IPS-18a (cell line): ENCODE measurements at regions not wholly inside any gene's neighbourhood (a gene's known extent, or its start where the extent isn't known, plus 50 kb on each side); places are given as distances from the start of the nearest gene placed in this dataset.

Experiments used
- H3K27ac ChIP-seq: one replicate; pipeline ENCODE4 v1.5.1; 2013; ENCODE audit warnings: low read length
- H3K27me3 ChIP-seq: one replicate; pipeline ENCODE4 v1.6.1; 2013; ENCODE audit warnings: mild to moderate bottlenecking, low read length; ENCODE audit not compliant: control insufficient read depth, insufficient read depth
- H3K36me3 ChIP-seq: one replicate; pipeline ENCODE4 v1.6.1; 2013; ENCODE audit warnings: low read depth, low read length; ENCODE audit not compliant: control insufficient read depth
- H3K4me1 ChIP-seq: one replicate; pipeline ENCODE4 v1.6.1; 2013; ENCODE audit warnings: low read depth, low read length; ENCODE audit not compliant: control insufficient read depth
- H3K4me3 ChIP-seq: one replicate; pipeline ENCODE4 v1.5.1; 2013; ENCODE audit warnings: low read length
- H3K9ac ChIP-seq: one replicate; pipeline ENCODE4 v1.6.1; 2013; ENCODE audit warnings: mild to moderate bottlenecking, low read length, moderate library complexity
- H3K9me3 ChIP-seq: one replicate; pipeline ENCODE4 v1.6.1; 2013; ENCODE audit warnings: low read depth, low read length; ENCODE audit not compliant: control insufficient read depth

DNA sequence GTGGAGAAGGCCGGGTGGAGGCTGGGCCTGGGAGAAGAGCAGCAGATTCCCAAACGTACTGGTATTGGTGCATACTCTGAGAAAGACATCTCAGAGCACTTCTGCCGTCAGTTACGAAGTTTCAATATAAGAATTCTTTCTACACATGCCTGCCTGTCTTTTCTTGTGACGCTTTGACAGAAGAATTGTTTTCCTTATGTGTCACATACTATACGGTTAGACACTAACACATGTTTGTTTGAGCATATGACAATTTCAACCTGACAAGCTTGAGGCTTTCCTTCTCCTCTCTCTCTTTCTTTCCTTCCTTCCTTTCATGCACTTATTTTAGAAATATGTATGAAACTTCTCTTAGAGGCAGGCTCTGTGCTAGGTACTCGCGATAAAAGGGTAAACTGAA, 360.0 kb downstream of the QKI start:
- no peak overlapping the region for H3K27ac ChIP-seq
- no peaks in the 10 kb centered on the region for H3K4me1 ChIP-seq
- H3K9me3 ChIP-seq: no peaks in the 10 kb centered on the region
- no peaks in the 10 kb centered on the region for H3K27me3 ChIP-seq
- H3K9ac ChIP-seq: no peak overlapping the region
- H3K36me3 ChIP-seq: no peaks in the 10 kb centered on the region
- no peak overlapping the region for H3K4me3 ChIP-seq

GRCh38 chr6:163773646-163774045, 359.1 kb downstream of the QKI start:
- Histone ChIP-seq H3K9ac (no peak overlapping the region), H3K9me3 (no peaks in the 10 kb centered on the region), H3K27me3 (no peaks in the 10 kb centered on the region), H3K4me3 (no peak overlapping the region), H3K27ac (no peak overlapping the region), H3K36me3 (no peaks in the 10 kb centered on the region), H3K4me1 (no peaks in the 10 kb centered on the region)

DNA sequence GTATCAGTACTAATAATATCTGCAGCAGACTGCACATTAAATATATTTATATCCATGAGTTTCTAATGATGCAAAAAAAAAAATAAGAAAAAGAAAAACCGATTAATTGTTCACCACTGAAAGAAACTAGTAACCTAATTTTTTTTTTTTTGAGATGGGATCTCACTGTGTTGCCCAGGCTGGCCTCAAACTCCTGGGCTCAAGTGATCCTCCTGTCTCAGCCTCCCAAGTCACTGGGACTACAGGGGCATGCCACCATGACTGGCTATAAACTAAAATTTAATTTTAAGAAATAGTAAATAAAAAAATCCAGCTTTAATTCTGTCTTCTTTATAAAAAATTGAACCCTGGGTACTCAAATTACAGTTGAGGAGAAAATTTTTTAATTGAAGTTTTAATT, 358.2 kb downstream of the QKI start:
- H3K4me3 ChIP-seq: no peak overlapping the region
- no peak overlapping the region for H3K9ac ChIP-seq
- H3K36me3 ChIP-seq: no peaks in the 10 kb centered on the region
- no peaks in the 10 kb centered on the region for H3K4me1 ChIP-seq
- H3K27me3 ChIP-seq: no peaks in the 10 kb centered on the region
- no peak overlapping the region for H3K27ac ChIP-seq
- H3K9me3 ChIP-seq: no peaks in the 10 kb centered on the region

DNA sequence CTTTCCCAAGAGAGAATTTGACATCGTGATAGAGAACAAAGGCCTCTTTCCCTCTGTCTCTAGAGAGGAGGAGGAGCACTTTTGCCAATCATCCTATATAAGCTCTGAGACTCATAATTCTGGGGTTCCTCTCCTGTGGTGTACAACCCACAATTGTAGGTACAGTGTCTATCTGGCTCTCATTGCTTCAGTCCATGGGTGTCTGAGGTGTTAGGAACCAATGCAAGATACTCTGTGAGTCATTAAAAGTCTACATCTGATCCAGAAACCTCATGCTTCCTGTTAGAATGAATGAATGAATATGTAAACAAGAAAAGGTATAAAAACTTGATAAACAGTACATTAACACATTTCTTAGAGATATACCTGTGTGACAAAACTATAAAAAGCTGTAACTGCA, 356.7 kb downstream of the QKI start:
- no peak overlapping the region for H3K27ac ChIP-seq
- H3K4me3 ChIP-seq: no peak overlapping the region
- H3K9ac ChIP-seq: no peak overlapping the region
- H3K27me3 ChIP-seq: no peaks in the 10 kb centered on the region
- H3K9me3 ChIP-seq: no peaks in the 10 kb centered on the region
- H3K36me3 ChIP-seq: no peaks in the 10 kb centered on the region
- H3K4me1 ChIP-seq: no peaks in the 10 kb centered on the region

DNA sequence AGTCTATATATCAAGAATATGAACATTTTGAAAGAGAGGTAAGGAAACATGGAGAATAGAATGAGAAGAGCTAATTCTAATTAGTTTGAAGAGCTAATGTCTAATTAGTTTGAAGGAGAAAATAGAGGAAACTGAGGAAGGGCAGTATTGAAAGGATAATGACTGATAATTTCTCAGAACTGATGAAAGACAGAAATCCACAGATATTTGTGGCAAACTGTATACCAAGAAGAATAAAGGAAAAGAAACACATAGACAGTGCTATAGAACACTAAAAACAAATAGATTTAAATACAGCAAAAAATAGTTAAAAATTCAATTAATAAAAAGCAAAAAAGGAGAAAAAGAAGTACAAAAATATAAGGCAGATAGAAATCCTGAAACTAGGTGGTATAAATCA, 354.4 kb downstream of the QKI start:
- Histone ChIP-seq H3K27ac (no peak overlapping the region), H3K36me3 (no peaks in the 10 kb centered on the region), H3K4me3 (no peak overlapping the region), H3K27me3 (no peaks in the 10 kb centered on the region), H3K9ac (no peak overlapping the region), H3K4me1 (no peaks in the 10 kb centered on the region), H3K9me3 (no peaks in the 10 kb centered on the region)

GRCh38 chr6:163766936-163767335, 352.4 kb downstream of the QKI start:
- H3K9me3 ChIP-seq: no peaks in the 10 kb centered on the region
- H3K9ac ChIP-seq: no peak overlapping the region
- no peaks in the 10 kb centered on the region for H3K36me3 ChIP-seq
- H3K27me3 ChIP-seq: no peaks in the 10 kb centered on the region
- no peak overlapping the region for H3K27ac ChIP-seq
- no peak overlapping the region for H3K4me3 ChIP-seq
- H3K4me1 ChIP-seq: no peaks in the 10 kb centered on the region

GRCh38 chr6:163765335-163765734, 350.8 kb downstream of the QKI start:
- no peaks in the 10 kb centered on the region for H3K27me3 ChIP-seq
- H3K4me3 ChIP-seq: no peak overlapping the region
- H3K36me3 ChIP-seq: no peaks in the 10 kb centered on the region
- no peaks in the 10 kb centered on the region for H3K9me3 ChIP-seq
- H3K9ac ChIP-seq: no peak overlapping the region
- H3K4me1 ChIP-seq: no peaks in the 10 kb centered on the region
- no peak overlapping the region for H3K27ac ChIP-seq

DNA sequence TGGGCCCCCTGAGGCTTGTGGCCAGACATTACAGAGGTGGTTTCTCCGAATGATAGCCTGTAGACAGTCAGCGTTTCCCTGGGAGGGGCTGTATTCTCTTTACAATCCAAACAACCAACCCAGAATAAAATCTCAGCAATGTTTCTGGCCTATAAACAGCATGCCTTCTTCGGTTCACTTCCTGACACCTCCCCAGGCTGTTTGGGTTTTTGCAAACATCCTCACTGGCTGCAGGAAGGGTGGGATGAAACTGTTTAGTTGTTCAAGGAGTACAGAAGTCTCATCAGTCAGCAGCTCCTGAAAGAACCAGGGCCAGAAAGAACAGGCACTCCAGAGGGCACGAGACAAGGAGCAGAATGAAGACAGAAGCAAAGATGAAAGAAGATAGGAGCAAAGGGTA, 350.0 kb downstream of the QKI start:
- Histone ChIP-seq H3K4me3 (no peak overlapping the region), H3K9ac (no peak overlapping the region), H3K4me1 (no peaks in the 10 kb centered on the region), H3K9me3 (no peaks in the 10 kb centered on the region), H3K36me3 (no peaks in the 10 kb centered on the region), H3K27me3 (no peaks in the 10 kb centered on the region), H3K27ac (no peak overlapping the region)

DNA sequence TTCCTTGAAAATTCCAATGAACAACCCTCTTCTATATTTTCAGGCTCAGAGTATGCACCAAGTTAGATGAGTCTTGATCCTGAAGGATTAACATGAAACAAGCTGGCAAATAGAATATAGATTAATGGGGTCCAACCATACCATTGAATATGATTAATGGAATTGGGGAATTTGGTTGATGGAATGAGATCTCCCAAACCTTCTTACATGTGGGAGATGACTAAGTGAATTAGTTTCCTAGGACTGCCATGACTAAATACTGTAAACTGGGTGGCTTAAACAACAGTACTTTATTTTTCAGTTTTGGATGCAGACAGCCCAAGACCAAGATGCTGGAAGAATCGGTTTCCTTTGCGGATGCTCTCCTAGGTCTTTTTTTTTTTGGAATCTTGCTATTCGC, 347.0 kb downstream of the QKI start:
- Histone ChIP-seq H3K4me3 (no peak overlapping the region), H3K27me3 (no peaks in the 10 kb centered on the region), H3K4me1 (peaks cover 7% of the 10 kb centered on the region), H3K36me3 (no peaks in the 10 kb centered on the region), H3K9me3 (no peaks in the 10 kb centered on the region), H3K27ac (no peak overlapping the region), H3K9ac (no peak overlapping the region)

GRCh38 chr6:163760860-163761259, 346.3 kb downstream of the QKI start:
- no peaks in the 10 kb centered on the region for H3K9me3 ChIP-seq
- H3K4me1 ChIP-seq: peaks cover 7% of the 10 kb centered on the region
- no peak overlapping the region for H3K9ac ChIP-seq
- no peaks in the 10 kb centered on the region for H3K36me3 ChIP-seq
- H3K4me3 ChIP-seq: no peak overlapping the region
- no peaks in the 10 kb centered on the region for H3K27me3 ChIP-seq
- no peak overlapping the region for H3K27ac ChIP-seq

DNA sequence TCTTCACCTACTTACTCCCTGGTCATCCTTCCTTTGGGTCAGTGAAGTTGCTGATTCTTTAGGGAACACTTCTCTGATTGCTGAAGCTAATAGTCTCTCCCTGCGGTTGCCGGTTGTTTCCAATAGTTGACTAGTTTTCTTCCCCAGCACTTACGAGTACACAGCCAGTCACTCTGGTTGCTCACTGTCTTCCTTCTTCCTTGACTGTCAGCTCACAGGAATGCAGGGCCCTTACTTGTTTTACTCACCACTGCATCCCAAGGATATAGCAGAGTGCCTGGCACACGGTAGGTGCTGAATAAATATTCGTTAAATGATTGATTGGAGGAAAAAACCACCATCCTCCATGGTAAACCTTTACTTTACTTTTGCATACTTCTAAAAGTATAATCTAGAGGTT, 345.0 kb downstream of the QKI start:
- Histone ChIP-seq H3K9ac (no peak overlapping the region), H3K27ac (no peak overlapping the region), H3K4me3 (no peak overlapping the region), H3K9me3 (no peaks in the 10 kb centered on the region), H3K27me3 (no peaks in the 10 kb centered on the region), H3K36me3 (no peaks in the 10 kb centered on the region), H3K4me1 (peaks cover 7% of the 10 kb centered on the region)

GRCh38 chr6:163757520-163757919, 343.0 kb downstream of the QKI start:
- Histone ChIP-seq H3K4me1 (peaks cover 7% of the 10 kb centered on the region), H3K9me3 (no peaks in the 10 kb centered on the region), H3K27me3 (no peaks in the 10 kb centered on the region), H3K4me3 (no peak overlapping the region), H3K27ac (no peak overlapping the region), H3K36me3 (no peaks in the 10 kb centered on the region), H3K9ac (no peak overlapping the region)

DNA sequence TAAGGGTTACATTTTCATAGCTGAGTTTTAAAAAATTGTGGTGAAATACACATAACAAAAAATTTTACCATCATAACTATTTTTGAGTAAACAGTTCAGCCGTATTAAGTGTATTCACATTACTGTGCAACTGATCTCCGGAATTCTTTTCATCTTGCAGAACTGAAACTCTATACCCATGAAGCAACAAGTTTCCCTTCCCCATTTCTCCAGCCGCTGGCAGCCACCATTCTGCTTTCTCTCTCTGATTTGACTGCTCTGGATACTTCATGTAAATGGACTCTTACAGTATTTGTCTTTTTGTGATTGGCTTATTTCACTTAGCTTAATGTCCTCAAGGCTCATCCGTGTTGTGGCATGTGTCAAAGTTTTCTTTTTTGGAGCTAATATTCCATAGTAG, 341.6 kb downstream of the QKI start:
- Histone ChIP-seq H3K9me3 (no peaks in the 10 kb centered on the region), H3K9ac (no peak overlapping the region)

More for the DNA sequence above, 341.6 kb downstream of the QKI start:
- Histone ChIP-seq H3K36me3 (no peaks in the 10 kb centered on the region), H3K4me1 (peaks cover 7% of the 10 kb centered on the region), H3K4me3 (no peak overlapping the region), H3K27me3 (no peaks in the 10 kb centered on the region), H3K27ac (no peak overlapping the region)
